Kidney (tissue), 13 donors: ENCODE measurements at regions not wholly inside any gene's neighbourhood (a gene's known extent, or its start where the extent isn't known, plus 50 kb on each side); places are given as distances from the start of the nearest gene placed in this dataset.

Experiments used
- DNase-seq, 5 donors: peaks; one replicate each; pipeline ENCODE4 v3.0.0-alpha.2; 2013 to 2020
- FAIRE-seq: peaks from 2 replicates; lab custom pipeline; 2012; peaks lifted over from hg19 to GRCh38; lab: Jason Lieb, UNC
- H3K27ac ChIP-seq, 2 donors: one replicate each; pipeline ENCODE4 v1.7.0; 2013; ENCODE audit warnings: low read depth in 2 of 2, low read length in 2 of 2, inconsistent platforms in 1 of 2
- H3K27me3 ChIP-seq: one replicate; pipeline ENCODE4 v1.7.1; 2013; ENCODE audit warnings: low read length, inconsistent platforms; ENCODE audit not compliant: control insufficient read depth, insufficient read depth
- H3K36me3 ChIP-seq, 3 donors: one replicate each; pipeline versions ENCODE4 v1.7.0 to v1.7.1; 2013; ENCODE audit warnings: low read length in 3 of 3, control low read depth in 1 of 3, inconsistent platforms in 1 of 3; ENCODE audit not compliant: insufficient read depth in 3 of 3, control insufficient read depth in 2 of 3
- H3K4me1 ChIP-seq, 3 donors: one replicate each; pipeline versions ENCODE4 v1.7.0 to v1.7.1; 2013; ENCODE audit warnings: low read length in 3 of 3, inconsistent platforms in 1 of 3, low read depth in 1 of 3; ENCODE audit not compliant: control insufficient read depth in 2 of 3, insufficient read depth in 2 of 3
- H3K4me3 ChIP-seq, 3 donors: one replicate each; pipeline versions ENCODE4 v1.7.0 to v1.8.1; 2013; ENCODE audit warnings: low read length in 3 of 3, control low read depth in 1 of 3, inconsistent platforms in 1 of 3
- H3K9ac ChIP-seq, 3 donors: one replicate each; pipeline versions ENCODE4 v1.7.0 to v1.7.1; 2013; ENCODE audit warnings: low read length in 3 of 3, control low read depth in 1 of 3, inconsistent platforms in 1 of 3
- H3K9me3 ChIP-seq, 3 donors: one replicate each; pipeline versions ENCODE4 v1.7.0 to v1.7.1; 2013; ENCODE audit warnings: low read length in 3 of 3, control low read depth in 1 of 3, inconsistent platforms in 1 of 3; ENCODE audit not compliant: control insufficient read depth in 2 of 3, insufficient read depth in 1 of 3
- CTCF ChIP-seq: IDR thresholded peaks from 3 replicates; pipeline ENCODE4 v1.5.1; 2012; ENCODE audit warnings: mild to moderate bottlenecking, moderate library complexity, borderline replicate concordance; ENCODE audit not compliant: insufficient read depth; ENCODE audit errors: extremely low read depth
- intact Hi-C: fragments of 100-400 bp; cut with DNase I; formaldehyde crosslinking; loops from one replicate; pipeline ENCODE4 v1.11.1; 2022
- donor health status: control.
- donor health status: control.
- donor health status: control.
- donor health status: control.
- donor health status: control.
- donor health status: DM: yes; HTN: yes; CAD: no.
- donor health status: Normal renal cell carcinoma (clear cell type).

DNA sequence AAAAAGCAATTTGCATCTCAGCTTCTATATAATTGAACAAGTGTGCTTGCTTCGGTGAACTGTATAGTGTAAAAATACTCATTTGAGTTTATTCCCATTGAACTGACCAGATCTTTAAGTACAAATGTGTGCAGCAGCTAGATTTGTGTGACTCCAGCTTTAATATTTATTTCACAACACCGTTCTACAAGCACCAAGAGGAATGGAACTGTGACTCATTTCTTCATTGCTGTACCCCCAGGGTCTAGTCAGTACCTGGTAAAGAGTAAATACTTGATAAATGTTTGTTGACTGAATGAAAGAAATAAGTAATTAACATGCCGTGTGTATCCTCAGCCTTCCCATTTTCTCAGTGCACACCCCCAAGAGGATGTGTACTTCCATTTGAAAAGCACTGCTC, 464.8 kb downstream of the CBLN4 start:
- Histone ChIP-seq H3K4me1 (no peaks in the 10 kb centered on the region), H3K27me3 (no peaks in the 10 kb centered on the region), H3K27ac (no peak overlapping the region), H3K4me3 (no peak overlapping the region), H3K9me3 (no peaks in the 10 kb centered on the region), H3K36me3 (no peaks in the 10 kb centered on the region), H3K9ac (no peak overlapping the region)
- FAIRE-seq (no peak), DNase-seq (no peak)
- no peak for TF ChIP-seq CTCF
- intact Hi-C loops = no loop called here

DNA sequence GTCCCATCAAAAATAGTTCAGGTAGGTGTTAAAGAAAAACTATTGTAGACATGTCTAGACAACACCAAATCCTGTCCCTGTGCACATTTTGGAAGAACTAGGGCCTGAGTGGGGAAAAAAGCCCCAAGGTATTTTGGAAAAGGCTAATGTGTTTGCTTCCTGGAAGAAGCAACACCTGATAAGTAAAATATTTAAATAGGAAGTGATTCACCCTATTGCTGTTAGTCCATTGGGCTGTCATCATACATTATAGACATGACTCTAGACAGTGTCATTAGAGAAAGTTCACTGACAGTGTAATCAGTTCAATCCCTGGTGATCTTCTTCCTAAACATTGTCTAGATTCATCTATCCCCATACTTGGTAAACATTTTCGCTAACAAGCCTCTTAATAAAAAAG, 465.3 kb downstream of the CBLN4 start:
- Histone ChIP-seq H3K36me3 (no peaks in the 10 kb centered on the region), H3K4me1 (no peaks in the 10 kb centered on the region), H3K27me3 (no peaks in the 10 kb centered on the region), H3K27ac (no peak overlapping the region), H3K4me3 (no peak overlapping the region), H3K9ac (no peak overlapping the region), H3K9me3 (no peaks in the 10 kb centered on the region)
- DNase-seq = no peak
- FAIRE-seq = no peak
- no peak for TF ChIP-seq CTCF
- intact Hi-C loops = no loop called here

GRCh38 chr20:55538261-55538908, 466.9 kb downstream of the CBLN4 start:
- FAIRE-seq (no peak), DNase-seq (no peak)
- no peak for TF ChIP-seq CTCF
- Histone ChIP-seq H3K4me3 (no peak overlapping the region), H3K4me1 (no peaks in the 10 kb centered on the region), H3K36me3 (no peaks in the 10 kb centered on the region), H3K27me3 (no peaks in the 10 kb centered on the region), H3K9me3 (no peaks in the 10 kb centered on the region), H3K27ac (no peak overlapping the region), H3K9ac (no peak overlapping the region)
- intact Hi-C loops = no loop called here

DNA sequence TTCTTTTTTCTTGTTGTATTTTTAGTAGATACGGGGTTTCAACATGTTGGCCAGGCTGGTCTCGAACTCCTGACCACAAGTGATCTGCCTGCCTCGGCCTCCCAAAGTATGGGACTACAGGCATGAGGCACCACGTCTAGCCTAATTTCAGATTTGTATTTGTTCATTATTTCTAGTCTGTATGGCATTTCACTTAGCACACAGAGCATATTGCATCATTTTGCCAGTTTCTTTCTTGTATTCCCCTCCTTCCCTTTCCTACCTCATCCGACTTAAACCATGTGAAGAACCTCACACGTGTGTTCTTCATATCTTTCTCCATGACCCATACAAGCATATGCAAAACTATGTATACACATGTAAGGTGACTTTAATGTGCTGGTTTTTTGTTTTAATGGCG, 470.0 kb downstream of the CBLN4 start:
- intact Hi-C loops = no loop called here
- DNase-seq = no peak

More for the DNA sequence above, 470.0 kb downstream of the CBLN4 start:
- H3K9ac ChIP-seq = no peak overlapping the region
- no peaks in the 10 kb centered on the region for H3K27me3 ChIP-seq
- no peak for TF ChIP-seq CTCF
- H3K9me3 ChIP-seq = no peaks in the 10 kb centered on the region
- FAIRE-seq = no peak
- no peak overlapping the region for H3K27ac ChIP-seq
- no peak overlapping the region for H3K4me3 ChIP-seq
- H3K36me3 ChIP-seq = no peaks in the 10 kb centered on the region
- no peaks in the 10 kb centered on the region for H3K4me1 ChIP-seq
